ENCODE measurements at regions not wholly inside any gene's neighbourhood (a gene's known extent, or its start where the extent isn't known, plus 50 kb on each side); places are given as distances from the start of the nearest gene placed in this dataset.

DNA sequence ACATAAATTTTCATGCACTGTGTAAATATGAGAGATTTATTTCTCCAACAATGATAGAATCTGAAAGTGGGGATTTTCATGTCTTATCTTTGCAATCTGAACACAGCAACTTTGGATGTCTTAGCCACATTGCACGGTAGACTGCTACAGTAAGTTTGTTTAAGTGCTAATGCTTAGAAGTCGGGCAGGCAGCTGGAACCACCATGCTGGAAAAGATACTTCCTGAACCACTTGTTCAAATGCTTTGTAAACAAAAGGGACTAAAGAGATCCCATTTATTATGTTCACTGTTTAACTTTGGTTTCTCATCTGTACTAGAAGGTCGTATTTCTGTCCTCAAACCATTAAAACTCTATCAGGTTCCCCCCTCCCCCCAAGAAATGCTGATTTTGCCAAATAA is 555.9 kb upstream of the DIPK2B start:
- DNase-seq (ENCODE audit: low spot score) = no peak
- in situ Hi-C loops (cut with MboI; ENCODE audit: low sequenced_read_pairs, unreplicated experiment) = no loop called here
- TF ChIP-seq, protein P1, sequence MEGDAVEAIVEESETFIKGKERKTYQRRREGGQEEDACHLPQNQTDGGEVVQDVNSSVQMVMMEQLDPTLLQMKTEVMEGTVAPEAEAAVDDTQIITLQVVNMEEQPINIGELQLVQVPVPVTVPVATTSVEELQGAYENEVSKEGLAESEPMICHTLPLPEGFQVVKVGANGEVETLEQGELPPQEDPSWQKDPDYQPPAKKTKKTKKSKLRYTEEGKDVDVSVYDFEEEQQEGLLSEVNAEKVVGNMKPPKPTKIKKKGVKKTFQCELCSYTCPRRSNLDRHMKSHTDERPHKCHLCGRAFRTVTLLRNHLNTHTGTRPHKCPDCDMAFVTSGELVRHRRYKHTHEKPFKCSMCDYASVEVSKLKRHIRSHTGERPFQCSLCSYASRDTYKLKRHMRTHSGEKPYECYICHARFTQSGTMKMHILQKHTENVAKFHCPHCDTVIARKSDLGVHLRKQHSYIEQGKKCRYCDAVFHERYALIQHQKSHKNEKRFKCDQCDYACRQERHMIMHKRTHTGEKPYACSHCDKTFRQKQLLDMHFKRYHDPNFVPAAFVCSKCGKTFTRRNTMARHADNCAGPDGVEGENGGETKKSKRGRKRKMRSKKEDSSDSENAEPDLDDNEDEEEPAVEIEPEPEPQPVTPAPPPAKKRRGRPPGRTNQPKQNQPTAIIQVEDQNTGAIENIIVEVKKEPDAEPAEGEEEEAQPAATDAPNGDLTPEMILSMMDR (IDR thresholded peaks at IDR 0.05; ENCODE audit: borderline replicate concordance, control extremely low read depth, extremely low read depth, insufficient read depth, missing control alignments) = no peak

DNA sequence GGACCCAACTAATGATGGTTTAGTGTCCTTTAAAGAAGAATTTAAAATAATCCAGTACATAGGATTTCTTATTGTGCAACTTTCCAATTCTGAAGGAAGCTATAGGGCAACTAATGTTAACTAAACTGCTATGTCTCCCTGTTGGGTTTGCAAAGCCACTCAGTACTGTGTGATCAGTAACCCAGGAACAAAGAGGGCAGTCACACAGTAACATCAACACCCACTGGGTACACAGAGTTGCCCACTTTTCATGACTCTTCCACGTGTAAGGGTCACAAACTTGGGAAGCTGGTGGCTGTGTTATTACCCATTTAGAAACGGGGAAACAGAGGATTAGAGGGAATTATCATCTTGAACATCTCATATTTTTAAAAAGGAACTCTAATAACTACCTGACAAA is 555.0 kb upstream of the DIPK2B start:
- TF ChIP-seq, protein P1 (IDR thresholded peaks at IDR 0.05; ENCODE audit: borderline replicate concordance, control extremely low read depth, extremely low read depth, insufficient read depth, missing control alignments) = no peak
- in situ Hi-C loops (cut with MboI; ENCODE audit: low sequenced_read_pairs, unreplicated experiment) = no loop called here
- no peak for DNase-seq (ENCODE audit: low spot score)

DNA sequence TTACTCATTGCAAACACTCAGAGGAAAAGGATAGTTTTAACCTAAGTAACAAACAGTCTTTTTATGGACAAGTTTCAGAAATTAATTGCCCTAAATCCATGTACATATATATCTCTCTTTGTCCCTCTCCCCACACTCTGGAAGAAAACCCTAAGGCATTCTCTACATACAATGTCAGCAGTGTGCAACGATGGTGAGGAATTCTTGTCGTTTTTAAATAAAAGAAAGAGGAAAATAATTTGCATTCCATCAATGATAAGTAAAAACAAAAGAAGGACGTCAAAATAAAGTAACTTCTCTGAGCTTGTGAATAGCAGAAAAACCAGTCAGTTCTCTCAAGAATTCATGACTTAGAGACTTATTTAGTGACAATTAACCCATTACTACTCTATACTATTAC is 550.5 kb upstream of the DIPK2B start:
- DNase-seq (ENCODE audit: low spot score) = no peak
- in situ Hi-C loops (cut with MboI; ENCODE audit: low sequenced_read_pairs, unreplicated experiment) = no loop called here
- TF ChIP-seq, protein P1 (IDR thresholded peaks at IDR 0.05; ENCODE audit: borderline replicate concordance, control extremely low read depth, extremely low read depth, insufficient read depth, missing control alignments) = no peak

DNA sequence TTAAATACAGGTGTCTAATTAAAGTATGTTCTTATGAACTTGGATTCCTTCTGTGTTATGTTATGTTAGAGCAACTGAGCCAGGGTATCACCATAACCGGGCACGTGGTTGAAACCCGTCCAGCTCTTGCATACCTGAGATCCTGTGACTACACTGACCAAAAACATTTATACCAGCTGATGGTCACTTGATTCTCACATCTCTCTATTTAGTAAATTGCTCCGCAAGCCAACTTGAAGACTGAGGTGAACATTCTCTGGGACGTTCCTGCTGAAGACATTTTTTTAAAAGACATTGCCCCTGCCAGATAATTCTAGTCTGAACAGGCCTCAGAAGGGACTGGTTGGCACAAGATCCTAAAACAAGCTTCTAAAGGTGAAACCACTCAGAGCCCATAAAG is 550.0 kb upstream of the DIPK2B start:
- TF ChIP-seq, protein P1 (IDR thresholded peaks at IDR 0.05; ENCODE audit: borderline replicate concordance, control extremely low read depth, extremely low read depth, insufficient read depth, missing control alignments) = no peak
- DNase-seq (ENCODE audit: low spot score) = no peak
- in situ Hi-C loops (cut with MboI; ENCODE audit: low sequenced_read_pairs, unreplicated experiment) = no loop called here

DNA sequence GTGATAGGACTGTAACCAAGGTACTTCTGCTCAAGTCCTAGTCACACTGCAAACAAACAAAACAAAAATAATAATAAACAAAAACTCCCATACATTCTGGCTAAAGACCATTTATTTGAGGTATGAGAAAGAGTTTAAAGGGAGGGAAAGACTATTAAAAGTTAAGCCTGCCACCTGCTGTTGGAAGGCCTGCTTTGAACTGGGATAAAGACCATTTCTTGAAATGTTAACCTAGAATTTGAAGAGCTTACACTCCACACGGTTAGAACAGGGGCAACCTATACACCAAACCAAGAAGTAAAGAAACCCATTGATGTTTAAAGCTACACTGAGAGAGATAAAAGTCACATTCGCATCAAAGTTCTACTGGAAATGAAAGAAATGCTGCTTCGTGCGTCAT is 548.7 kb upstream of the DIPK2B start:
- TF ChIP-seq, protein P1 (IDR thresholded peaks at IDR 0.05; ENCODE audit: borderline replicate concordance, control extremely low read depth, extremely low read depth, insufficient read depth, missing control alignments) = no peak
- DNase-seq (ENCODE audit: low spot score) = no peak
- in situ Hi-C loops (cut with MboI; ENCODE audit: low sequenced_read_pairs, unreplicated experiment) = no loop called here

DNA sequence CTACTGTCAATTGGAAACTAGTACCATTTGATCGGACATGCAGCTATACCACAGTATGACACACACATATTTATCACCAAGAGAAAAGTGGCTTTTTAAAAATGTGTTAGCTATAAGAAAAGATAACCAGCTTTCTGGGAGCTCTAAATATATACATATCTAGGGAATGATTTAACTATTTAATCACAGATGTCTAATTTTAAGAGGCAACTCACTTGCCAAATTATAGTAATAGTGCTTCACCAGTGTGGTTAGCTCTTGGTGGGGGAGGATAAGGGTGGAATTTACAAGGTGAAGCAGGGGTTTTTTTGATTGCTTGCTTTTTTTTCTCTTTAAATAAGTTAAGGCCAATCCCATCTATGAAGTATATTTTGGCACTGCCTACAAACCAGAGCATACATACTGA is 547.7 kb upstream of the DIPK2B start:
- TF ChIP-seq, protein P1 (IDR thresholded peaks at IDR 0.05; ENCODE audit: borderline replicate concordance, control extremely low read depth, extremely low read depth, insufficient read depth, missing control alignments) = no peak
- in situ Hi-C loops (cut with MboI; ENCODE audit: low sequenced_read_pairs, unreplicated experiment) = no loop called here
- DNase-seq (ENCODE audit: low spot score) = no peak

DNA sequence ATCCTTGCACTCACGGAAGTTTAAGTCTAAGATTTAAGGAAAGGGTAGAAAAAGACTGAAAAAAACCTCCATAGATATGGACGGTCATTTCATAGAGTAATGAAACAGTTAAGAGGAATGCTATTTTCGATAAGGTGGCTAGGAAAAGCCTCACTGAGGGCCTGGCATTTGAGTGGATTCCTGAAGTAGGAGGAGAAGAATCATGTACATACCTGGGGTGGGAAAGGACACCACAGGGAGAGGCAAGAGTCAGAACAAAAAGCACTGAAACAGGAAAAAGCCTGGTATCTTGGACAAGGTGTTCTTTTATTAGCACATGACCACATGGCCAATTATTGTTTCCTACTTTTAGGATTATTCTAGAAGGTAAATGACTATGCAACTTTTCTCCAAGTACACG is 547.2 kb upstream of the DIPK2B start:
- no peak for DNase-seq (ENCODE audit: low spot score)
- TF ChIP-seq, protein P1 (IDR thresholded peaks at IDR 0.05; ENCODE audit: borderline replicate concordance, control extremely low read depth, extremely low read depth, insufficient read depth, missing control alignments) = no peak
- in situ Hi-C loops (cut with MboI; ENCODE audit: low sequenced_read_pairs, unreplicated experiment) = no loop called here
